GM18520 (cell line): ENCODE measurements at regions not wholly inside any gene's neighbourhood (a gene's known extent, or its start where the extent isn't known, plus 50 kb on each side); places are given as distances from the start of the nearest gene placed in this dataset.

Experiments used
- ATAC-seq: cut with Tn5 transposase; IDR thresholded peaks from one replicate; pipeline ENCODE4 v1.9.1; 2021; ENCODE audit not compliant: unreplicated experiment

- no peak for ATAC-seq
Measured at GRCh38 chr12:66045506-66045905, 85.0 kb downstream of the LLPH start.

GRCh38 chr12:66044731-66045130 lies 85.8 kb downstream of the LLPH start:
- ATAC-seq: no peak

- ATAC-seq: no peak
Measured at GRCh38 chr12:66043035-66043434, 87.5 kb downstream of the LLPH start.

- no peak for ATAC-seq
Measured at GRCh38 chr12:66041651-66042363, 88.7 kb downstream of the LLPH start.

- no peak for ATAC-seq
Measured at GRCh38 chr12:66036317-66036716, 94.2 kb downstream of the LLPH start.

GRCh38 chr12:66035288-66035966 lies 95.1 kb downstream of the LLPH start:
- ATAC-seq: no peak

GRCh38 chr12:66033151-66033550 lies 97.4 kb downstream of the LLPH start:
- ATAC-seq: peak; percentile 12

GRCh38 chr12:66032739-66033138 lies 97.8 kb downstream of the LLPH start:
- peak; percentile 61 for ATAC-seq

- ATAC-seq: no peak
Measured at GRCh38 chr12:66030217-66030781, 100.3 kb downstream of the LLPH start.

- ATAC-seq: no peak
Measured at GRCh38 chr12:66028390-66028789, 102.2 kb downstream of the LLPH start.

GRCh38 chr12:66025477-66025876 lies 105.1 kb downstream of the LLPH start:
- no peak for ATAC-seq

GRCh38 chr12:66024949-66025348 lies 105.6 kb downstream of the LLPH start:
- ATAC-seq: no peak

- no peak for ATAC-seq
Measured at GRCh38 chr12:66020481-66020880, 110.1 kb downstream of the LLPH start.

- ATAC-seq: no peak
Measured at GRCh38 chr12:66017736-66018135, 112.8 kb downstream of the LLPH start.
